ENCODE measurements at regions not wholly inside any gene's neighbourhood (a gene's known extent, or its start where the extent isn't known, plus 50 kb on each side); places are given as distances from the start of the nearest gene placed in this dataset.

DNA sequence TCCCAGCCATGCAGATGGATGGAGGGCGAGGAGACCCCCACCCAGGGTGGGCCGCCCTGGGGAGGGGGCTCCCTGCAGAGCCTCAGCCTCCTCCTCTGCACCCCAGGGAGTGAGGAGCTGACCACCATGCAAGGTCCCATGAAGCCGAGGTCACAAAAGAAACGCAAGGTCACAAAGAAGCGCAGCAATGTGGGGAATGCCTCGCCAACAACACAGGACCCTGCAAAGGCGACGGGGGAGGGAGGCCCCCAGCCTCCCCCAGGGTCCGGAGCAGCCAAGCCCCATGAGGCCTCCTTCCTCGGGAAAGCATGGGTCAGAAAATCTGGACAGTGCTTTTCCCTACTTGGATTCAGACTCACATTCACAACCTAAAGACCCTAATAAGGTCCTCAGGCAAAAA lies 191.5 kb downstream of the BRD1 start:
- H3F3A ChIP-seq (ENCODE audit: low read length, unreplicated experiment), result no peaks in the 10 kb centered on the region
- no peak overlapping the region for H3K9ac ChIP-seq (ENCODE audit: low read length)
- TF ChIP-seq, protein P1, sequence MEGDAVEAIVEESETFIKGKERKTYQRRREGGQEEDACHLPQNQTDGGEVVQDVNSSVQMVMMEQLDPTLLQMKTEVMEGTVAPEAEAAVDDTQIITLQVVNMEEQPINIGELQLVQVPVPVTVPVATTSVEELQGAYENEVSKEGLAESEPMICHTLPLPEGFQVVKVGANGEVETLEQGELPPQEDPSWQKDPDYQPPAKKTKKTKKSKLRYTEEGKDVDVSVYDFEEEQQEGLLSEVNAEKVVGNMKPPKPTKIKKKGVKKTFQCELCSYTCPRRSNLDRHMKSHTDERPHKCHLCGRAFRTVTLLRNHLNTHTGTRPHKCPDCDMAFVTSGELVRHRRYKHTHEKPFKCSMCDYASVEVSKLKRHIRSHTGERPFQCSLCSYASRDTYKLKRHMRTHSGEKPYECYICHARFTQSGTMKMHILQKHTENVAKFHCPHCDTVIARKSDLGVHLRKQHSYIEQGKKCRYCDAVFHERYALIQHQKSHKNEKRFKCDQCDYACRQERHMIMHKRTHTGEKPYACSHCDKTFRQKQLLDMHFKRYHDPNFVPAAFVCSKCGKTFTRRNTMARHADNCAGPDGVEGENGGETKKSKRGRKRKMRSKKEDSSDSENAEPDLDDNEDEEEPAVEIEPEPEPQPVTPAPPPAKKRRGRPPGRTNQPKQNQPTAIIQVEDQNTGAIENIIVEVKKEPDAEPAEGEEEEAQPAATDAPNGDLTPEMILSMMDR (conservative IDR thresholded peaks at IDR 0.05; ENCODE audit: low read depth, low read length), result no peak
- no peak for TF ChIP-seq EZH2 (IDR thresholded peaks at IDR 0.05; ENCODE audit: low read length, unreplicated experiment)
- TF ChIP-seq EZH2phosphoT487 (IDR thresholded peaks at IDR 0.05; ENCODE audit: borderline replicate concordance, low read length), result no peak
- no peaks in the 10 kb centered on the region for H4K20me1 ChIP-seq (ENCODE audit: low read length)
- H3K4me1 ChIP-seq (ENCODE audit: insufficient read depth, low read length), result no peaks in the 10 kb centered on the region; the same call in 1 of the 2 replicates
- no peaks in the 10 kb centered on the region for H3K36me3 ChIP-seq (ENCODE audit: low read depth, low read length)
- no peak overlapping the region for H3K4me3 ChIP-seq (ENCODE audit: low read length)
- H3K9me2 ChIP-seq (replicated peaks; ENCODE audit: low read length), result no peaks in the 10 kb centered on the region
- peaks cover 36% of the 10 kb centered on the region for H3K27me3 ChIP-seq (ENCODE audit: low read length)
- ATAC-seq (no peak), DNase-seq (no peak)
- H2AFZ ChIP-seq (ENCODE audit: low read length), result no peak overlapping the region
- ChIA-PET POLR2A (ENCODE audit: unreplicated experiment) (no interaction called here), CTCF (interaction anchor here (1.0 kb wide), 1 partner anchor 202 kb away, joined by 3 read pairs; no protein-coding TSS in a partner anchor)
- no peaks in the 10 kb centered on the region for H3K9me3 ChIP-seq (ENCODE audit: low read length)
- H3K79me2 ChIP-seq (ENCODE audit: low read length), result no peaks in the 10 kb centered on the region
- H3K4me2 ChIP-seq (ENCODE audit: low read length), result no peak overlapping the region
- H3K27ac ChIP-seq (ENCODE audit: low read length), result no peak overlapping the region
- intact Hi-C loops (cut with micrococcal nuclease), result no loop called here
- no TSS peak for BruUV-seq (replicated peaks)

DNA sequence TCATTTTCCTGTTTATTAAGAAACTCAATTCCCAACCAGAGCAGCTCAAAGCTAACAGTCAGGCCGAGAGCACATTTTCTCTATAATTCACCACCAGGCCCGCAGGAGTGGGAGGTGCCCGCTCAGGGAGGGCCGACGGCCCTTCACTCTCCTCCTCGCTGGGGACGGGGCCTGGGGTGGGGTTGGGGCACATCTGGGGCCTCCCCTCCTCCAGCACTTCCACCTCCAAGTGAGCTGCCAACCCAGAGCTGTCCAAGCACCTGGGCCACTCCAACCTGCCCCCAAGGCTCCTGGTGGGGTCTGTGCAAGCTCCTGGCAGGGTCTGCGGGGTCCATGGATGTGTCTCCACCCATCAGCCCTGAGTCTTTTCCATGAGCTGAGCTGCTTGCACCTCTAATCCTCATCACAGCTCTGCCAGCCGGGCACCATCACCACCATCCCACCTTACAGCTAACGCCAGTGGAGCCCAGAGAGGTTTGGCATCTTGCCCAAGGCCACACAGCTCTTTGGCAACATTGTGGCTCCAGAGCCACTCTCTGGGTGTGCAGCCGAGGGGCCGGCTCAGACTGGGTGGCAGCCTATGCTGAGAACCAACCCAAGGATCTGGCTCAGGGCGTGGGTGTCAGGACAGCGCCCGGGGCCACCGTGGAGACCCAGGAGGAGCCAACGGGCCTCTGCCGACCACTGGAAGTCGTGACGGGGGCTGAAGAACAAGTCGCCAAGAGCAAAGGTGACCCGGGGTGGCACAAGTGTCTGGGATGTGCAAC lies 193.5 kb downstream of the BRD1 start:
- H3K4me1 ChIP-seq (ENCODE audit: insufficient read depth, low read length), result no peaks in the 10 kb centered on the region; the same call in 1 of the 2 replicates
- no peaks in the 10 kb centered on the region for H3K9me2 ChIP-seq (replicated peaks; ENCODE audit: low read length)
- intact Hi-C loops (cut with micrococcal nuclease), result no loop called here
- no peaks in the 10 kb centered on the region for H4K20me1 ChIP-seq (ENCODE audit: low read length)
- H3K36me3 ChIP-seq (ENCODE audit: low read depth, low read length), result no peaks in the 10 kb centered on the region
- H3K27me3 ChIP-seq (ENCODE audit: low read length), result peaks cover 42% of the 10 kb centered on the region
- no peaks in the 10 kb centered on the region for H3K9me3 ChIP-seq (ENCODE audit: low read length)
- CTCF ChIA-PET, result interaction anchor here (0.7 kb wide), 1 partner anchor 198 kb away, joined by 3 read pairs; no protein-coding TSS in a partner anchor
- H2AFZ ChIP-seq (ENCODE audit: low read length), result no peak overlapping the region
- TF ChIP-seq EZH2 (IDR thresholded peaks at IDR 0.05; ENCODE audit: low read length, unreplicated experiment) (no peak), EZH2phosphoT487 (IDR thresholded peaks at IDR 0.05; ENCODE audit: borderline replicate concordance, low read length) (no peak)
- TF ChIP-seq, protein P1 (conservative IDR thresholded peaks at IDR 0.05; ENCODE audit: low read depth, low read length), result no peak
- H3K4me3 ChIP-seq (ENCODE audit: low read length), result no peak overlapping the region
- DNase-seq, result no peak
- H3F3A ChIP-seq (ENCODE audit: low read length, unreplicated experiment), result no peaks in the 10 kb centered on the region
- no peak for ATAC-seq
- no peak overlapping the region for H3K4me2 ChIP-seq (ENCODE audit: low read length)
- H3K9ac ChIP-seq (ENCODE audit: low read length), result no peak overlapping the region
- no peak overlapping the region for H3K27ac ChIP-seq (ENCODE audit: low read length)
- BruUV-seq (replicated peaks), result no TSS peak
- POLR2A ChIA-PET (ENCODE audit: unreplicated experiment), result no interaction called here
- H3K79me2 ChIP-seq (ENCODE audit: low read length), result no peaks in the 10 kb centered on the region

DNA sequence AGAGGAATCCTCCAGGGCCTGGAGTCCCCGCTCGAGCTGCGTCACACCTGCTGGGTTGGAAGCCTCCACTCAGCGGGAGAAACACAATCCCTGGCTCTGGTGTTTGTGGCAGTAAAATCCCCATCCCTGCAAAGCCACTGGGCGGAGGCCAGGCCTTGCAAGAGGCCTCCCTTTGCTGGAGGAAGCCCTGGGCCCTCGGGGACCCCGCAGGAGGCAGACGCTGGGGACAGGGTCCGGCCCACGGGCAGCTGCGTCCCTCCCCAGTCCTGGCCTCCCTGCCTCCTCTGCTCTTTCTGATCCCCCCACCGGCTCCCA lies 194.7 kb downstream of the BRD1 start:
- no peak for TF ChIP-seq EZH2phosphoT487 (IDR thresholded peaks at IDR 0.05; ENCODE audit: borderline replicate concordance, low read length)
- no peak for TF ChIP-seq EZH2 (IDR thresholded peaks at IDR 0.05; ENCODE audit: low read length, unreplicated experiment)
- TF ChIP-seq, protein P1 (conservative IDR thresholded peaks at IDR 0.05; ENCODE audit: low read depth, low read length), result no peak
- Histone ChIP-seq H3K4me3 (ENCODE audit: low read length) (no peak overlapping the region), H3K9ac (ENCODE audit: low read length) (no peak overlapping the region), H3K9me2 (replicated peaks; ENCODE audit: low read length) (no peaks in the 10 kb centered on the region), H3K27ac (ENCODE audit: low read length) (no peak overlapping the region), H3F3A (ENCODE audit: low read length, unreplicated experiment) (no peaks in the 10 kb centered on the region), H3K27me3 (ENCODE audit: low read length) (peaks cover 47% of the 10 kb centered on the region), H3K4me2 (ENCODE audit: low read length) (no peak overlapping the region), H4K20me1 (ENCODE audit: low read length) (no peaks in the 10 kb centered on the region), H3K4me1 (ENCODE audit: insufficient read depth, low read length) (no peaks in the 10 kb centered on the region), H3K36me3 (ENCODE audit: low read depth, low read length) (no peaks in the 10 kb centered on the region), H3K9me3 (ENCODE audit: low read length) (no peaks in the 10 kb centered on the region), H3K79me2 (ENCODE audit: low read length) (no peaks in the 10 kb centered on the region), H2AFZ (ENCODE audit: low read length) (no peak overlapping the region)
- intact Hi-C loops (cut with micrococcal nuclease), result no loop called here
- ChIA-PET CTCF (interaction anchor here (0.6 kb wide), 1 partner anchor 199 kb away, joined by 4 read pairs; no protein-coding TSS in a partner anchor), POLR2A (ENCODE audit: unreplicated experiment) (no interaction called here)
- DNase-seq (no peak), ATAC-seq (no peak)
- no TSS peak for BruUV-seq (replicated peaks)

Data from PC-3 (cell line).